NCI-H748 (cell line): ENCODE measurements at regions not wholly inside any gene's neighbourhood (a gene's known extent, or its start where the extent isn't known, plus 50 kb on each side); places are given as distances from the start of the nearest gene placed in this dataset.
A peak's percentile ranks its signal among the peaks of the same experiment; 100 is the strongest.

Experiments
- DNase-seq: peaks from one replicate; lab custom pipeline; 2025; ENCODE audit not compliant: unreplicated experiment; lab: John Stamatoyannopoulos, UW

- no peak for DNase-seq
These were observed 71.3 kb upstream of the ENOX2 start for GRCh38 chrX:130974323-130974722.

DNA sequence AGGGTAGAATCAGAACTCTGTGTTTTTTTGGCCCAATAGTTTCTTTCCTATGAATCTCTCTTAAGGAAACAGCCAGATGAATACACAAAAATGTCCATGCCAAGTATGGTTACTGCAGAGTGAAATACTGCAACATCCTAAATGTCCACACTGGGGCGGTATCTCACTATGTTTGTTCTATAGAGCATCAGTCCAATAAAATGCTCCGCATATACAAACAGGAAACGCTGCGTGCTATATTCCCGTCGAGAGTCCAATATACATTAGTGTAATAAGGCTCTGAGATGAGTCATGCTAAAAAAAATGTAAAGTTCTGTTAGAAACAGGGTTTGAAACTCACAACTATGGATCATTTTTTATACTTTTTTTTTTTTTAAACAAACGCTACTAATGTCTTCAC lies 72.9 kb upstream of the ENOX2 start:
- DNase-seq = peak; percentile 74

GRCh38 chrX:130981836-130982235 lies 76.3 kb upstream of the ARHGAP36 start:
- DNase-seq = no peak

GRCh38 chrX:130984782-130985181 lies 73.4 kb upstream of the ARHGAP36 start:
- DNase-seq = no peak

- DNase-seq = no peak
These were observed 70.9 kb upstream of the ARHGAP36 start for GRCh38 chrX:130987241-130987640.

DNA sequence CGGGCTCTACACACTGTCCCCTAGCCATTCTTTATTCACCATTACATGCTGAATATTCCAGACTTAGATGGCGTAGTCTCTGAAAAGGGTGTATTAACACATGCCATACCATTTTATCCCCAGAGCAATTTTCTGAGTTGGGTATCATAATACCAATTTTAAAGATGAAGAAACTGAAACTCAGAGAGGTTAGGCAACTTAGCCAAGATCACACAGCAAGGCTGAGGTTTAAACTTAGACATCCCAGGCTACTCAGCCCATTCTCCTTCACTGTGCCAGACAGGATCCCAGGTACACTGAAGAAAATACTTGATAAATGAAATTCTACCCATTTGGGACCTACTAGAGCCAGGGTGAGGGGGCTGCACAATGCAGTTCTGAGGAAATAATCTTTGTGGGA lies 67.4 kb upstream of the ARHGAP36 start:
- DNase-seq = no peak

- DNase-seq = peak; percentile 59
These were observed 63.5 kb upstream of the ARHGAP36 start for GRCh38 chrX:130994671-130995070.

- DNase-seq = no peak
These were observed 62.7 kb upstream of the ARHGAP36 start for GRCh38 chrX:130995439-130995838.

DNA sequence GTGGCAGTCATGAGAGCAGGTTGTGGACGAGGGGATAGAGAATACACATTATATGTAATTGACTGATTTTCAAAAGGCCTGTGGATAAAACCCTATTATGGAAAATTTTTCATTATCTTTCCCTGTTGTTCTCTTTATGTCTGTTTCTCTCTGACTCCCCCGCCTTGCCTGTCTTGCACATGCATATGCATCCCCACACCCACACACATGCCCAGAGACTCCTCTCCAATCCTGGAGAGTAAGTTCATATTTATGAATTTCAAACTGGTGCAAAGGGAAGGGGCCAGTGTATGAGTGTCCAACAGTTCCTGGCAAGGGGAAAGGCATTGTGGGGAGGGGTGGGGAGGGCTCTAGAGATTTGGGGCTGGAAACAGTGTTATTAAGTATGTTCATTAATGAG lies 60.8 kb upstream of the ARHGAP36 start:
- DNase-seq = no peak

- peak; percentile 78 for DNase-seq
These were observed 58.8 kb upstream of the ARHGAP36 start for GRCh38 chrX:130999360-130999759.
